HepG2 (cell line): ENCODE measurements at regions not wholly inside any gene's neighbourhood (a gene's known extent, or its start where the extent isn't known, plus 50 kb on each side); places are given as distances from the start of the nearest gene placed in this dataset.

Experiments used
- ATAC-seq: fragments of 200-7000 bp; cut with Tn5 transposase; 3 replicates; pipeline ENCODE4 v1.9.1; 2020; ENCODE audit warnings: mild to moderate bottlenecking, moderate library complexity
- BruUV-seq: library from RNA; stranded (reverse); fragments of 400-500 nt; replicated peaks from 2 replicates; lab custom pipeline; 2021; lab: Mats Ljungman, UMichigan
- CTCF ChIA-PET: fragments of 300-600 bp; formaldehyde crosslinking; extraction: SDS; loops from one replicate; lab custom pipeline; 2021; ENCODE audit warnings: low total read pairs, inconsistent platforms, low intra/inter-chr PET ratio; lab: Yijun Ruan, JAX
- POLR2A ChIA-PET: fragments of 350-600 bp; sonication (Branson Sonifier 250); formaldehyde crosslinking; loops from one replicate; lab custom pipeline; 2020; ENCODE audit warnings: antibody characterized with exemption, inconsistent platforms; lab: Yijun Ruan, JAX
- DNase-seq: peaks from one replicate; pipeline ENCODE4 v3.0.0-alpha.2; 2015; ENCODE audit warnings: low spot score
- FAIRE-seq: peaks from 3 replicates; lab custom pipeline; 2011; peaks lifted over from hg19 to GRCh38; lab: Jason Lieb, UNC
- H2AFZ ChIP-seq: one replicate; pipeline ENCODE4 v1.6.1; 2011; ENCODE audit warnings: low read length, inconsistent platforms
- H3K27ac ChIP-seq: fragments of 300-600 bp; 3 replicates; pipeline ENCODE4 v1.8.0; 2011; ENCODE audit warnings: mixed run types, mild to moderate bottlenecking, mixed read lengths, low read length, inconsistent platforms; ENCODE audit not compliant: insufficient read depth; ENCODE audit errors: extremely low read length
- H3K27me3 ChIP-seq, 2 experiments: fragments of 200-600 bp in 1 of 2; 2 replicates in 1 of 2; 3 replicates in 1 of 2; pipeline versions ENCODE4 v1.6.0 to v1.8.0; 2011; ENCODE audit warnings: low read length in 2 of 2, mild to moderate bottlenecking in 2 of 2, moderate library complexity in 2 of 2, inconsistent platforms in 1 of 2; ENCODE audit not compliant: insufficient read depth in 2 of 2, control insufficient read depth in 1 of 2
- H3K36me3 ChIP-seq, 2 experiments: fragments of 200-600 bp in 1 of 2; replicated peaks in 1 of 2; 2 replicates in 1 of 2; 3 replicates in 1 of 2; pipeline versions ENCODE4 v1.5.1 to v1.8.0; 2011; ENCODE audit warnings: low read length in 2 of 2, inconsistent platforms in 1 of 2; ENCODE audit not compliant: insufficient read depth in 2 of 2, control insufficient read depth in 1 of 2
- H3K4me1 ChIP-seq: 2 replicates; pipeline ENCODE4 v1.5.1; 2012; ENCODE audit warnings: low read length, inconsistent platforms; ENCODE audit not compliant: insufficient read depth
- H3K4me2 ChIP-seq: 2 replicates; pipeline ENCODE4 v1.6.0; 2011; ENCODE audit warnings: low read depth, low read length, inconsistent platforms
- H3K4me3 ChIP-seq, 3 experiments: fragments of 200-600 bp in 1 of 3; sonication (generic), shearing (Covaris generic) in 1 of 3; replicated peaks in 1 of 3; 2 replicates each; pipeline ENCODE4 v1.5.1; 2011 to 2016; ENCODE audit warnings: low read length in 3 of 3, inconsistent platforms in 2 of 3, low read depth in 2 of 3, mild to moderate bottlenecking in 2 of 3, control low read depth in 1 of 3, mixed read lengths in 1 of 3; ENCODE audit not compliant: insufficient read depth in 1 of 3
- H3K79me2 ChIP-seq: one replicate; pipeline ENCODE4 v1.6.1; 2011; ENCODE audit warnings: low read length, inconsistent platforms; ENCODE audit not compliant: insufficient read depth
- H3K9ac ChIP-seq: 2 replicates; pipeline ENCODE4 v1.6.0; 2011; ENCODE audit warnings: mild to moderate bottlenecking, low read depth, low read length, inconsistent platforms; ENCODE audit not compliant: insufficient read depth
- H3K9me3 ChIP-seq: 2 replicates; pipeline ENCODE4 v1.5.1; 2012; ENCODE audit warnings: mild to moderate bottlenecking, low read length
- H4K20me1 ChIP-seq: 2 replicates; pipeline ENCODE4 v1.6.0; 2011; ENCODE audit warnings: inconsistent platforms, mild to moderate bottlenecking, low read length, moderate library complexity; ENCODE audit not compliant: insufficient read depth
- DNMT3B ChIP-seq: conservative IDR thresholded peaks from 2 replicates; pipeline ENCODE4 v1.6.1; 2016; ENCODE audit warnings: missing biosample characterization, control low read depth
- FOXA3 ChIP-seq: IDR thresholded peaks from 2 replicates; pipeline ENCODE4 v1.6.1; 2016; ENCODE audit warnings: missing genetic modification reagents, missing compliant biosample characterization
- KLF12 ChIP-seq: sonication (generic); formaldehyde crosslinking; IDR thresholded peaks from 2 replicates; pipeline ENCODE4 v1.4.0; 2020; ENCODE audit warnings: missing genetic modification reagents, borderline replicate concordance
- SAP130 ChIP-seq: IDR thresholded peaks from 2 replicates; pipeline ENCODE4 v1.6.1; 2016; ENCODE audit warnings: low read depth
- TBX3 ChIP-seq: fragments of 450-650 bp; IDR thresholded peaks from 2 replicates; pipeline ENCODE4 v1.6.1; 2017; ENCODE audit warnings: antibody characterized with exemption, mild to moderate bottlenecking, inconsistent platforms, borderline replicate concordance
- TP53 ChIP-seq: sonication (generic); formaldehyde crosslinking; conservative IDR thresholded peaks from 2 replicates; pipeline ENCODE4 v1.4.0; 2020; ENCODE audit warnings: missing genetic modification reagents
- ZNF224 ChIP-seq: sonication (generic); formaldehyde crosslinking; IDR thresholded peaks from 2 replicates; pipeline ENCODE4 v1.5.0; 2020; ENCODE audit warnings: mild to moderate bottlenecking, missing genetic modification reagents
- ZNF331 ChIP-seq: sonication (generic); formaldehyde crosslinking; IDR thresholded peaks from 2 replicates; pipeline ENCODE4 v1.4.0; 2020; ENCODE audit warnings: missing genetic modification reagents
- whole genome bisulfite sequencing: methylation state at CpG from one replicate; pipeline ENCODE4 v1.1.6; 2017; ENCODE audit warnings: low lambda C conversion rate; 5-methylcytosine and 5-hydroxymethylcytosine counted together
- in situ Hi-C: cut with HindIII; loops from 2 replicates; pipeline ENCODE4 v1.10.0; 2017; ENCODE audit warnings: low pct_unique_long_range_greater_than_20kb; ENCODE audit not compliant: extremely low pct_ligation_motif_present
- intact Hi-C: fragments of 100-400 bp; cut with micrococcal nuclease; formaldehyde crosslinking; loops from one replicate; pipeline ENCODE4 v1.10.0; 2022; ENCODE audit not compliant: unreplicated experiment
- TF ChIP-seq, protein P1 (sequence below): sonication (generic); formaldehyde crosslinking; IDR thresholded peaks from 2 replicates; pipeline ENCODE4 v1.4.0; 2020; ENCODE audit warnings: missing genetic modification reagents
- TF ChIP-seq, protein P2 (sequence below): sonication (generic); formaldehyde crosslinking; IDR thresholded peaks from 2 replicates; pipeline ENCODE4 v1.5.0; 2020; ENCODE audit warnings: missing genetic modification reagents
- TF ChIP-seq, protein P3 (sequence below): IDR thresholded peaks from 2 replicates; pipeline ENCODE4 v1.6.1; 2012; ENCODE audit warnings: inconsistent platforms

DNA sequence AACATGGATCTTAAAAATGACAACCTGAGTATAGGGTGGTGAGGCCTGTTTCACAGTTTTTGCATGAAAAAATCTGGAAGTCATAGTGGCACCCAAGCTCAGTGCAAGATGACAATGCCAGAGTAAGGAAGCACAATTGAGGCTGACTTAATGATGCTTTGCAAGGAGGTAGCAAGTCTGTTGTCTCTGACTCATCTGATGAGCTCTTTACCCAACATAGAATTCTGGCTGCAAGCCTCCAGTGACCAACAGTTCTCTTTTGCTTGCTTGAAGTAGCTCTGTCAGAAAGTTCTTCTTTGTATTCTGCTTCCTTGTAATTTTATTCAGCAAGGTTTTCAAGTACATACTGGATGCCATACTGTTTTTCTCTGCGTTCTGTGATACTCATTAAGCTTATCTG is 117.1 kb downstream of the FOXD2 start:
- 0% methylated on average over 1 of the region's 1 CpG for WGBS
- POLR2A ChIA-PET, result no interaction called here
- H3K4me2 ChIP-seq, result no peak overlapping the region
- in situ Hi-C loops, result no loop called here
- H3K79me2 ChIP-seq, result no peaks in the 10 kb centered on the region
- H4K20me1 ChIP-seq, result peaks cover 2% of the 10 kb centered on the region; the same call in 1 of the 2 replicates
- no peak overlapping the region for H3K9ac ChIP-seq
- H3K36me3 ChIP-seq, result no peaks in the 10 kb centered on the region
- peaks cover 0 to 12% of the 10 kb centered on the region in 2 experiments; a peak in 3 of 5 replicates for H3K27me3 ChIP-seq
- DNase-seq, result no peak
- no peak overlapping the region for H3K4me3 ChIP-seq
- FAIRE-seq, result no peak
- no peak for ATAC-seq
- intact Hi-C loops, result no loop called here
- no peaks in the 10 kb centered on the region for H3K9me3 ChIP-seq
- no peak for TF ChIP-seq FOXA3 (CRISPR knock-in tag)
- H3K27ac ChIP-seq, result no peak overlapping the region
- no TSS peak for BruUV-seq
- H3K4me1 ChIP-seq, result peaks cover 10% of the 10 kb centered on the region
- CTCF ChIA-PET, result no interaction called here
- no peak overlapping the region for H2AFZ ChIP-seq

DNA sequence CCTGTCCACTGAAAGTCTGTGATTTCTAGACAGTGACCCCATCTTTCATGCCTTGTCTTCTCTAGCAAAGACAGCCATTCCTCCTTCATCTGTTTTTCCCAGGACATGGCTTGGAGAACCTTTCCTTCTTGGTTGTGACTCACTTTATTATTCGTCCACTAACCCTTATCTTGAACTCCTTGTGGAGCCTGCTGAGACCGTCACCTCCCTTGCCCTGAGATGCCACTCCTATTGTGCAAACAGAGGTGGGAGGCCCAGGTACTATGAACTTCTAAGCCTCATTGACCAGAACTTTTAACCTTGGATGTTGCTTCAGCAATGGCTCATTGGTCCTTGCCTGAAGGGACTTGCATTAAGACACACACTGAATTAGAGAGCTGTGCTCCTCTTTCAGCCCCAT is 117.5 kb downstream of the FOXD2 start:
- FAIRE-seq (no peak), DNase-seq (no peak), ATAC-seq (no peak)
- POLR2A ChIA-PET, result no interaction called here
- BruUV-seq, result no TSS peak
- H3K4me1 ChIP-seq, result peaks cover 14% of the 10 kb centered on the region
- peaks cover 2% of the 10 kb centered on the region; the same call in 1 of the 2 replicates for H4K20me1 ChIP-seq
- H3K27ac ChIP-seq, result no peak overlapping the region
- peaks cover 0 to 12% of the 10 kb centered on the region in 2 experiments; a peak in 3 of 5 replicates for H3K27me3 ChIP-seq
- H3K9me3 ChIP-seq, result no peaks in the 10 kb centered on the region
- H3K9ac ChIP-seq, result no peak overlapping the region
- WGBS, result 6% methylated on average over 2 of the region's 2 CpGs
- H3K4me2 ChIP-seq, result no peak overlapping the region
- intact Hi-C loops, result no loop called here
- no peak overlapping the region for H2AFZ ChIP-seq
- CTCF ChIA-PET, result no interaction called here
- no peak for TF ChIP-seq KLF12
- no peak for TF ChIP-seq DNMT3B (CRISPR knock-in tag)
- TF ChIP-seq, protein P1, sequence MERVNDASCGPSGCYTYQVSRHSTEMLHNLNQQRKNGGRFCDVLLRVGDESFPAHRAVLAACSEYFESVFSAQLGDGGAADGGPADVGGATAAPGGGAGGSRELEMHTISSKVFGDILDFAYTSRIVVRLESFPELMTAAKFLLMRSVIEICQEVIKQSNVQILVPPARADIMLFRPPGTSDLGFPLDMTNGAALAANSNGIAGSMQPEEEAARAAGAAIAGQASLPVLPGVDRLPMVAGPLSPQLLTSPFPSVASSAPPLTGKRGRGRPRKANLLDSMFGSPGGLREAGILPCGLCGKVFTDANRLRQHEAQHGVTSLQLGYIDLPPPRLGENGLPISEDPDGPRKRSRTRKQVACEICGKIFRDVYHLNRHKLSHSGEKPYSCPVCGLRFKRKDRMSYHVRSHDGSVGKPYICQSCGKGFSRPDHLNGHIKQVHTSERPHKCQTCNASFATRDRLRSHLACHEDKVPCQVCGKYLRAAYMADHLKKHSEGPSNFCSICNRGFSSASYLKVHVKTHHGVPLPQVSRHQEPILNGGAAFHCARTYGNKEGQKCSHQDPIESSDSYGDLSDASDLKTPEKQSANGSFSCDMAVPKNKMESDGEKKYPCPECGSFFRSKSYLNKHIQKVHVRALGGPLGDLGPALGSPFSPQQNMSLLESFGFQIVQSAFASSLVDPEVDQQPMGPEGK (CRISPR knock-in tag), result no peak
- TF ChIP-seq, protein P2, sequence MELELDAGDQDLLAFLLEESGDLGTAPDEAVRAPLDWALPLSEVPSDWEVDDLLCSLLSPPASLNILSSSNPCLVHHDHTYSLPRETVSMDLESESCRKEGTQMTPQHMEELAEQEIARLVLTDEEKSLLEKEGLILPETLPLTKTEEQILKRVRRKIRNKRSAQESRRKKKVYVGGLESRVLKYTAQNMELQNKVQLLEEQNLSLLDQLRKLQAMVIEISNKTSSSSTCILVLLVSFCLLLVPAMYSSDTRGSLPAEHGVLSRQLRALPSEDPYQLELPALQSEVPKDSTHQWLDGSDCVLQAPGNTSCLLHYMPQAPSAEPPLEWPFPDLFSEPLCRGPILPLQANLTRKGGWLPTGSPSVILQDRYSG (CRISPR knock-in tag), result no peak
- TF ChIP-seq SAP130 (CRISPR knock-in tag), result no peak
- TF ChIP-seq, protein P3, sequence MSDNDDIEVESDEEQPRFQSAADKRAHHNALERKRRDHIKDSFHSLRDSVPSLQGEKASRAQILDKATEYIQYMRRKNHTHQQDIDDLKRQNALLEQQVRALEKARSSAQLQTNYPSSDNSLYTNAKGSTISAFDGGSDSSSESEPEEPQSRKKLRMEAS, result no peak
- TF ChIP-seq ZNF331 (CRISPR knock-in tag), result no peak
- TF ChIP-seq ZNF224 (CRISPR knock-in tag), result no peak
- no peak for TF ChIP-seq TP53 (CRISPR knock-in tag)
- TF ChIP-seq TBX3, result no peak
- in situ Hi-C loops, result no loop called here
- no peaks in the 10 kb centered on the region for H3K36me3 ChIP-seq
- no peaks in the 10 kb centered on the region for H3K79me2 ChIP-seq
- no peak overlapping the region for H3K4me3 ChIP-seq
